GM12865 (cell line): ENCODE measurements at regions not wholly inside any gene's neighbourhood (a gene's known extent, or its start where the extent isn't known, plus 50 kb on each side); places are given as distances from the start of the nearest gene placed in this dataset.

ENCODE experiments used
- DNase-seq: peaks from one replicate; pipeline ENCODE4 v3.0.0; 2010; ENCODE audit warnings: low read depth
- H3K4me3 ChIP-seq: 2 replicates; pipeline ENCODE4 v1.5.1; 2011; ENCODE audit warnings: mild to moderate bottlenecking, low read depth, low read length, control low read depth
- CTCF ChIP-seq: IDR thresholded peaks from 2 replicates; pipeline ENCODE4 v1.5.1; 2011; ENCODE audit warnings: low read length, control low read depth, low read depth, inconsistent platforms; ENCODE audit not compliant: insufficient read depth; ENCODE audit errors: missing control alignments

- TF ChIP-seq CTCF, result no peak
- no peak overlapping the region for H3K4me3 ChIP-seq
- DNase-seq, result peak; percentile 9
Measured at GRCh38 chr4:144901141-144901540, 196.9 kb downstream of the ANAPC10 start.

GRCh38 chr4:144902614-144903013, 195.4 kb downstream of the ANAPC10 start:
- TF ChIP-seq CTCF, result no peak
- peak overlapping the region; percentile 21; the same call in 1 of the 2 replicates for H3K4me3 ChIP-seq
- DNase-seq, result peak; percentile 15

GRCh38 chr4:144903953-144904711, 193.9 kb downstream of the ANAPC10 start:
- DNase-seq, result no peak
- H3K4me3 ChIP-seq, result no peak overlapping the region
- TF ChIP-seq CTCF, result no peak

GRCh38 chr4:144905286-144905685, 192.7 kb downstream of the ANAPC10 start:
- no peak for TF ChIP-seq CTCF

GRCh38 chr4:144906181-144906925, 191.6 kb downstream of the ANAPC10 start:
- H3K4me3 ChIP-seq, result no peak overlapping the region
- DNase-seq, result peak; percentile 48
- no peak for TF ChIP-seq CTCF

More at GRCh38 chr4:144905286-144905685, 192.7 kb downstream of the ANAPC10 start:
- no peak for DNase-seq
- no peak overlapping the region for H3K4me3 ChIP-seq

GRCh38 chr4:144910723-144911122, 187.3 kb downstream of the ANAPC10 start:
- no peak for DNase-seq
- H3K4me3 ChIP-seq, result no peak overlapping the region
- no peak for TF ChIP-seq CTCF
